ENCODE measurements at regions not wholly inside any gene's neighbourhood (a gene's known extent, or its start where the extent isn't known, plus 50 kb on each side); places are given as distances from the start of the nearest gene placed in this dataset.

GRCh38 chr3:6223572-6223971 is 637.3 kb upstream of the GRM7 start:
- Mint-ChIP-seq H3K4me3 (no peak overlapping the region), H3K9me3 (peaks cover 7% of the 10 kb centered on the region), H3K27me3 (no peaks in the 10 kb centered on the region), H3K4me1 (ENCODE audit: low read depth) (no peaks in the 10 kb centered on the region), H3K27ac (no peak overlapping the region), H3K36me3 (ENCODE audit: low read depth) (no peaks in the 10 kb centered on the region)

- Mint-ChIP-seq H3K4me3 (no peak overlapping the region), H3K27ac (no peak overlapping the region), H3K9me3 (peaks cover 10% of the 10 kb centered on the region), H3K4me1 (ENCODE audit: low read depth) (no peaks in the 10 kb centered on the region), H3K27me3 (no peaks in the 10 kb centered on the region), H3K36me3 (ENCODE audit: low read depth) (no peaks in the 10 kb centered on the region)
Observed at GRCh38 chr3:6228958-6229683, 631.8 kb upstream of the GRM7 start.

GRCh38 chr3:6229778-6230410 is 631.0 kb upstream of the GRM7 start:
- no peak overlapping the region for H3K27ac Mint-ChIP-seq
- peaks cover 10% of the 10 kb centered on the region for H3K9me3 Mint-ChIP-seq
- H3K27me3 Mint-ChIP-seq: no peaks in the 10 kb centered on the region
- no peaks in the 10 kb centered on the region for H3K4me1 Mint-ChIP-seq (ENCODE audit: low read depth)
- no peak overlapping the region for H3K4me3 Mint-ChIP-seq
- no peaks in the 10 kb centered on the region for H3K36me3 Mint-ChIP-seq (ENCODE audit: low read depth)

- Mint-ChIP-seq H3K9me3 (peaks cover 6% of the 10 kb centered on the region), H3K36me3 (ENCODE audit: low read depth) (no peaks in the 10 kb centered on the region)
Observed at GRCh38 chr3:6242104-6242503, 618.8 kb upstream of the GRM7 start.

GRCh38 chr3:6248528-6248927 is 612.4 kb upstream of the GRM7 start:
- no peaks in the 10 kb centered on the region for H3K36me3 Mint-ChIP-seq (ENCODE audit: low read depth)
- no peak overlapping the region for H3K27ac Mint-ChIP-seq
- H3K27me3 Mint-ChIP-seq: no peaks in the 10 kb centered on the region
- H3K4me1 Mint-ChIP-seq (ENCODE audit: low read depth): peaks cover 14% of the 10 kb centered on the region
- H3K4me3 Mint-ChIP-seq: no peak overlapping the region
- H3K9me3 Mint-ChIP-seq: peaks cover 3% of the 10 kb centered on the region

More at GRCh38 chr3:6242104-6242503, 618.8 kb upstream of the GRM7 start:
- Mint-ChIP-seq H3K27ac (no peak overlapping the region), H3K27me3 (no peaks in the 10 kb centered on the region), H3K4me1 (ENCODE audit: low read depth) (no peaks in the 10 kb centered on the region), H3K4me3 (no peak overlapping the region)

- no peak overlapping the region for H3K4me3 Mint-ChIP-seq
- no peaks in the 10 kb centered on the region for H3K36me3 Mint-ChIP-seq (ENCODE audit: low read depth)
- no peak overlapping the region for H3K27ac Mint-ChIP-seq
- no peaks in the 10 kb centered on the region for H3K27me3 Mint-ChIP-seq
- H3K4me1 Mint-ChIP-seq (ENCODE audit: low read depth): peaks cover 14% of the 10 kb centered on the region
- H3K9me3 Mint-ChIP-seq: peaks cover 11% of the 10 kb centered on the region
Observed at GRCh38 chr3:6249679-6250078, 611.2 kb upstream of the GRM7 start.

- H3K4me1 Mint-ChIP-seq (ENCODE audit: low read depth): peaks cover 14% of the 10 kb centered on the region
- peaks cover 13% of the 10 kb centered on the region for H3K9me3 Mint-ChIP-seq
- H3K4me3 Mint-ChIP-seq: no peak overlapping the region
- H3K36me3 Mint-ChIP-seq (ENCODE audit: low read depth): no peaks in the 10 kb centered on the region
- no peak overlapping the region for H3K27ac Mint-ChIP-seq
- H3K27me3 Mint-ChIP-seq: no peaks in the 10 kb centered on the region
Observed at GRCh38 chr3:6250167-6250566, 610.7 kb upstream of the GRM7 start.

GRCh38 chr3:6251612-6252400 is 609.1 kb upstream of the GRM7 start:
- Mint-ChIP-seq H3K27ac (no peak overlapping the region), H3K9me3 (peaks cover 16% of the 10 kb centered on the region), H3K27me3 (no peaks in the 10 kb centered on the region), H3K4me3 (no peak overlapping the region), H3K36me3 (ENCODE audit: low read depth) (no peaks in the 10 kb centered on the region), H3K4me1 (ENCODE audit: low read depth) (peaks cover 14% of the 10 kb centered on the region)

GRCh38 chr3:6254490-6254889 is 606.4 kb upstream of the GRM7 start:
- no peaks in the 10 kb centered on the region for H3K27me3 Mint-ChIP-seq
- peaks cover 16% of the 10 kb centered on the region for H3K9me3 Mint-ChIP-seq
- no peak overlapping the region for H3K27ac Mint-ChIP-seq
- no peak overlapping the region for H3K4me3 Mint-ChIP-seq
- H3K4me1 Mint-ChIP-seq (ENCODE audit: low read depth): peaks cover 14% of the 10 kb centered on the region
- H3K36me3 Mint-ChIP-seq (ENCODE audit: low read depth): no peaks in the 10 kb centered on the region

GRCh38 chr3:6255229-6255628 is 605.7 kb upstream of the GRM7 start:
- peaks cover 16% of the 10 kb centered on the region for H3K9me3 Mint-ChIP-seq
- H3K27ac Mint-ChIP-seq: no peak overlapping the region

GRCh38 chr3:6260551-6261191 is 600.2 kb upstream of the GRM7 start:
- H3K27ac Mint-ChIP-seq: no peak overlapping the region

More at GRCh38 chr3:6255229-6255628, 605.7 kb upstream of the GRM7 start:
- H3K4me3 Mint-ChIP-seq: no peak overlapping the region
- peaks cover 14% of the 10 kb centered on the region for H3K4me1 Mint-ChIP-seq (ENCODE audit: low read depth)
- no peaks in the 10 kb centered on the region for H3K36me3 Mint-ChIP-seq (ENCODE audit: low read depth)
- H3K27me3 Mint-ChIP-seq: no peaks in the 10 kb centered on the region

GRCh38 chr3:6262010-6262409 is 598.9 kb upstream of the GRM7 start:
- Mint-ChIP-seq H3K9me3 (no peaks in the 10 kb centered on the region), H3K36me3 (ENCODE audit: low read depth) (no peaks in the 10 kb centered on the region), H3K27ac (no peak overlapping the region), H3K27me3 (no peaks in the 10 kb centered on the region), H3K4me1 (ENCODE audit: low read depth) (no peaks in the 10 kb centered on the region), H3K4me3 (no peak overlapping the region)

More at GRCh38 chr3:6260551-6261191, 600.2 kb upstream of the GRM7 start:
- no peaks in the 10 kb centered on the region for H3K9me3 Mint-ChIP-seq
- H3K36me3 Mint-ChIP-seq (ENCODE audit: low read depth): no peaks in the 10 kb centered on the region
- H3K27me3 Mint-ChIP-seq: no peaks in the 10 kb centered on the region
- no peaks in the 10 kb centered on the region for H3K4me1 Mint-ChIP-seq (ENCODE audit: low read depth)
- no peak overlapping the region for H3K4me3 Mint-ChIP-seq

GRCh38 chr3:6264036-6264435 is 596.9 kb upstream of the GRM7 start:
- Mint-ChIP-seq H3K36me3 (ENCODE audit: low read depth) (no peaks in the 10 kb centered on the region), H3K4me1 (ENCODE audit: low read depth) (no peaks in the 10 kb centered on the region), H3K9me3 (no peaks in the 10 kb centered on the region), H3K27ac (no peak overlapping the region), H3K27me3 (no peaks in the 10 kb centered on the region), H3K4me3 (no peak overlapping the region)

- no peak overlapping the region for H3K27ac Mint-ChIP-seq
- no peak overlapping the region for H3K4me3 Mint-ChIP-seq
- no peaks in the 10 kb centered on the region for H3K9me3 Mint-ChIP-seq
- H3K27me3 Mint-ChIP-seq: no peaks in the 10 kb centered on the region
- no peaks in the 10 kb centered on the region for H3K36me3 Mint-ChIP-seq (ENCODE audit: low read depth)
- H3K4me1 Mint-ChIP-seq (ENCODE audit: low read depth): no peaks in the 10 kb centered on the region
Observed at GRCh38 chr3:6264906-6265305, 596.0 kb upstream of the GRM7 start.

GRCh38 chr3:6266135-6266534 is 594.8 kb upstream of the GRM7 start:
- Mint-ChIP-seq H3K9me3 (no peaks in the 10 kb centered on the region), H3K36me3 (ENCODE audit: low read depth) (no peaks in the 10 kb centered on the region), H3K4me3 (no peak overlapping the region), H3K27me3 (no peaks in the 10 kb centered on the region), H3K4me1 (ENCODE audit: low read depth) (no peaks in the 10 kb centered on the region), H3K27ac (no peak overlapping the region)
